ENCODE measurements at regions not wholly inside any gene's neighbourhood (a gene's known extent, or its start where the extent isn't known, plus 50 kb on each side); places are given as distances from the start of the nearest gene placed in this dataset.

- TF ChIP-seq CTCF (IDR thresholded peaks at IDR 0.05; ENCODE audit: low read depth, low read length, missing control alignments), result no peak
- H3K4me3 ChIP-seq (ENCODE audit: low read depth, low read length), result no peak overlapping the region
- no peak for DNase-seq (ENCODE audit: low read depth)
Observed at GRCh38 chr2:236972491-236973342, 113.0 kb upstream of the COPS8 start.

GRCh38 chr2:236973343-236973980, 112.2 kb upstream of the COPS8 start:
- no peak for DNase-seq (ENCODE audit: low read depth)
- H3K4me3 ChIP-seq (ENCODE audit: low read depth, low read length), result no peak overlapping the region
- TF ChIP-seq CTCF (IDR thresholded peaks at IDR 0.05; ENCODE audit: low read depth, low read length, missing control alignments), result no peak

GRCh38 chr2:236974148-236974547, 111.5 kb upstream of the COPS8 start:
- no peak for TF ChIP-seq CTCF (IDR thresholded peaks at IDR 0.05; ENCODE audit: low read depth, low read length, missing control alignments)
- DNase-seq (ENCODE audit: low read depth), result no peak
- H3K4me3 ChIP-seq (ENCODE audit: low read depth, low read length), result no peak overlapping the region

GRCh38 chr2:236974752-236975151, 110.9 kb upstream of the COPS8 start:
- no peak for DNase-seq (ENCODE audit: low read depth)
- TF ChIP-seq CTCF (IDR thresholded peaks at IDR 0.05; ENCODE audit: low read depth, low read length, missing control alignments), result no peak
- H3K4me3 ChIP-seq (ENCODE audit: low read depth, low read length), result no peak overlapping the region

GRCh38 chr2:236975766-236976165, 109.9 kb upstream of the COPS8 start:
- no peak for DNase-seq (ENCODE audit: low read depth)
- no peak overlapping the region for H3K4me3 ChIP-seq (ENCODE audit: low read depth, low read length)
- no peak for TF ChIP-seq CTCF (IDR thresholded peaks at IDR 0.05; ENCODE audit: low read depth, low read length, missing control alignments)

GRCh38 chr2:236976266-236977062, 109.2 kb upstream of the COPS8 start:
- TF ChIP-seq CTCF (IDR thresholded peaks at IDR 0.05; ENCODE audit: low read depth, low read length, missing control alignments), result no peak
- DNase-seq (ENCODE audit: low read depth), result no peak
- H3K4me3 ChIP-seq (ENCODE audit: low read depth, low read length), result no peak overlapping the region

Measured in GM12864 (cell line).